Astrocyte (in vitro differentiated cells and primary cell): ENCODE measurements at regions not wholly inside any gene's neighbourhood (a gene's known extent, or its start where the extent isn't known, plus 50 kb on each side); places are given as distances from the start of the nearest gene placed in this dataset.
"Not testable (repeated sequence)": the region's sequence is repeated elsewhere in the genome, so short reads cannot be mapped to it uniquely, and the experiment has no call there.

Experiments
- DNase-seq: peaks from one replicate; pipeline ENCODE4 v3.0.0-alpha.2; 2010; ENCODE audit warnings: low read depth
- FAIRE-seq: peaks from 2 replicates; lab custom pipeline; 2011; peaks lifted over from hg19 to GRCh38; lab: Jason Lieb, UNC
- H2AFZ ChIP-seq: 2 replicates; pipeline ENCODE4 v1.6.0; 2012; ENCODE audit warnings: low read depth, low read length, inconsistent platforms
- H3K27ac ChIP-seq: 2 replicates; pipeline ENCODE4 v1.5.1; 2011; ENCODE audit warnings: low read depth, low read length, inconsistent platforms
- H3K27me3 ChIP-seq: 2 replicates; pipeline ENCODE4 v1.6.0; 2011; ENCODE audit warnings: low read length, inconsistent platforms; ENCODE audit not compliant: insufficient read depth
- H3K36me3 ChIP-seq: 2 replicates; pipeline ENCODE4 v1.5.1; 2011; ENCODE audit warnings: low read length, inconsistent platforms; ENCODE audit not compliant: insufficient read depth
- H3K4me1 ChIP-seq: 2 replicates; pipeline ENCODE4 v1.5.1; 2011; ENCODE audit warnings: low read length, inconsistent platforms; ENCODE audit not compliant: insufficient read depth
- H3K4me2 ChIP-seq: 2 replicates; pipeline ENCODE4 v1.6.0; 2012; ENCODE audit warnings: low read length, inconsistent platforms
- H3K4me3 ChIP-seq: 2 replicates; pipeline ENCODE4 v1.5.1; 2011; ENCODE audit warnings: low read depth, mild to moderate bottlenecking, low read length, inconsistent platforms; ENCODE audit not compliant: insufficient read depth
- H3K79me2 ChIP-seq: 2 replicates; pipeline ENCODE4 v1.6.0; 2012; ENCODE audit warnings: mild to moderate bottlenecking, low read length, inconsistent platforms; ENCODE audit not compliant: insufficient read depth
- H3K9ac ChIP-seq: 2 replicates; pipeline ENCODE4 v1.6.0; 2012; ENCODE audit warnings: mild to moderate bottlenecking, low read length, inconsistent platforms
- H3K9me3 ChIP-seq: 2 replicates; pipeline ENCODE4 v1.5.1; 2012; ENCODE audit warnings: low read depth, mild to moderate bottlenecking, low read length, inconsistent platforms; ENCODE audit not compliant: insufficient read depth
- H4K20me1 ChIP-seq: 2 replicates; pipeline ENCODE4 v1.6.0; 2012; ENCODE audit warnings: low read length, inconsistent platforms; ENCODE audit not compliant: insufficient read depth
- H3K27ac Mint-ChIP-seq: one replicate; pipeline ENCODE4 v1.8.0; 2021; ENCODE audit warnings: mild to moderate bottlenecking, mixed read lengths; ENCODE audit not compliant: unreplicated experiment
- H3K27me3 Mint-ChIP-seq: one replicate; pipeline ENCODE4 v1.8.0; 2021; ENCODE audit warnings: low read depth, mixed read lengths; ENCODE audit not compliant: unreplicated experiment
- H3K36me3 Mint-ChIP-seq: one replicate; pipeline ENCODE4 v1.8.0; 2021; ENCODE audit warnings: low read depth, mixed read lengths; ENCODE audit not compliant: unreplicated experiment
- H3K4me1 Mint-ChIP-seq: one replicate; pipeline ENCODE4 v1.8.0; 2021; ENCODE audit warnings: low read depth, mixed read lengths; ENCODE audit not compliant: unreplicated experiment
- H3K4me3 Mint-ChIP-seq: one replicate; pipeline ENCODE4 v1.8.0; 2021; ENCODE audit warnings: mild to moderate bottlenecking, moderate library complexity, mixed read lengths; ENCODE audit not compliant: unreplicated experiment
- H3K9me3 Mint-ChIP-seq: one replicate; pipeline ENCODE4 v1.8.0; 2021; ENCODE audit warnings: mild to moderate bottlenecking, mixed read lengths; ENCODE audit not compliant: unreplicated experiment
- EZH2 ChIP-seq: IDR thresholded peaks from 2 replicates; pipeline ENCODE4 v1.6.1; 2012; ENCODE audit warnings: mild to moderate bottlenecking, low read length, inconsistent platforms; ENCODE audit not compliant: insufficient read depth
- TF ChIP-seq, protein P1 (sequence below): IDR thresholded peaks from 2 replicates; pipeline ENCODE4 v1.5.1; 2011; ENCODE audit warnings: low read depth, mild to moderate bottlenecking, inconsistent platforms, low read length, moderate library complexity; ENCODE audit not compliant: insufficient read depth

DNA sequence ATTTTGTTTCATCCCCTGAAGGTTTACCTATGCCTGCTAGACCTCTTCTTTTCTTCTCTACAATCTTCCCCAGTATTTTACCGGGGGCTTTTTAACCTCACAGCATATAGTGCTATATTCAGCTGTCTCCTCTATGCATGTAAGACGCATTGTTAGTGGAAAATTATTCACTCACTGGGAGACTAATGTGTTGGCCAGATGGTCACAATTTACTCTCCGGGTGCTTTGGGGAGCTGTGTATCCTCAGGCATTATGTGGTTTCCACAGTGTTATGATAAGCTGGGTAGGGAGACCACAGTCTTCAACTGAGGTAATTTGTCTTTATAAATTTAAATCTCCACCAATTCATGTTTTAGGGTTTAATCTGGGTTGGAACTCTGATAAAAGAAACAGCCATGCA is 553.8 kb upstream of the PTCHD4 start:
- Mint-ChIP-seq H3K27ac (no peak overlapping the region), H3K9me3 (no peaks in the 10 kb centered on the region), H3K27me3 (no peaks in the 10 kb centered on the region), H3K36me3 (no peaks in the 10 kb centered on the region), H3K4me1 (peaks cover 2% of the 10 kb centered on the region), H3K4me3 (no peak overlapping the region)
- H3K4me2 ChIP-seq: no peak overlapping the region
- H3K27me3 ChIP-seq: no peaks in the 10 kb centered on the region
- H3K4me3 ChIP-seq: no peak overlapping the region
- no peak overlapping the region for H2AFZ ChIP-seq
- no peaks in the 10 kb centered on the region for H4K20me1 ChIP-seq
- H3K9me3 ChIP-seq: no peaks in the 10 kb centered on the region
- H3K4me1 ChIP-seq: no peaks in the 10 kb centered on the region
- no peak overlapping the region for H3K27ac ChIP-seq
- DNase-seq (peak; percentile 86), FAIRE-seq (no peak)
- H3K36me3 ChIP-seq: no peaks in the 10 kb centered on the region
- H3K9ac ChIP-seq: no peak overlapping the region
- no peaks in the 10 kb centered on the region for H3K79me2 ChIP-seq
- TF ChIP-seq, protein P1, sequence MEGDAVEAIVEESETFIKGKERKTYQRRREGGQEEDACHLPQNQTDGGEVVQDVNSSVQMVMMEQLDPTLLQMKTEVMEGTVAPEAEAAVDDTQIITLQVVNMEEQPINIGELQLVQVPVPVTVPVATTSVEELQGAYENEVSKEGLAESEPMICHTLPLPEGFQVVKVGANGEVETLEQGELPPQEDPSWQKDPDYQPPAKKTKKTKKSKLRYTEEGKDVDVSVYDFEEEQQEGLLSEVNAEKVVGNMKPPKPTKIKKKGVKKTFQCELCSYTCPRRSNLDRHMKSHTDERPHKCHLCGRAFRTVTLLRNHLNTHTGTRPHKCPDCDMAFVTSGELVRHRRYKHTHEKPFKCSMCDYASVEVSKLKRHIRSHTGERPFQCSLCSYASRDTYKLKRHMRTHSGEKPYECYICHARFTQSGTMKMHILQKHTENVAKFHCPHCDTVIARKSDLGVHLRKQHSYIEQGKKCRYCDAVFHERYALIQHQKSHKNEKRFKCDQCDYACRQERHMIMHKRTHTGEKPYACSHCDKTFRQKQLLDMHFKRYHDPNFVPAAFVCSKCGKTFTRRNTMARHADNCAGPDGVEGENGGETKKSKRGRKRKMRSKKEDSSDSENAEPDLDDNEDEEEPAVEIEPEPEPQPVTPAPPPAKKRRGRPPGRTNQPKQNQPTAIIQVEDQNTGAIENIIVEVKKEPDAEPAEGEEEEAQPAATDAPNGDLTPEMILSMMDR: no peak
- no peak for TF ChIP-seq EZH2

GRCh38 chr6:48658915-48659314 is 547.9 kb upstream of the PTCHD4 start:
- Histone ChIP-seq H3K4me2 (no peak overlapping the region), H2AFZ (no peak overlapping the region), H3K27ac (no peak overlapping the region), H3K4me3 (no peak overlapping the region), H3K9me3 (no peaks in the 10 kb centered on the region), H4K20me1 (no peaks in the 10 kb centered on the region), H3K4me1 (no peaks in the 10 kb centered on the region), H3K79me2 (no peaks in the 10 kb centered on the region), H3K9ac (no peak overlapping the region), H3K36me3 (no peaks in the 10 kb centered on the region), H3K27me3 (no peaks in the 10 kb centered on the region)
- FAIRE-seq (no peak), DNase-seq (no peak)
- H3K4me1 Mint-ChIP-seq: no peaks in the 10 kb centered on the region
- H3K27ac Mint-ChIP-seq: no peak overlapping the region
- H3K9me3 Mint-ChIP-seq: no peaks in the 10 kb centered on the region
- peaks cover 2% of the 10 kb centered on the region for H3K27me3 Mint-ChIP-seq
- no peak overlapping the region for H3K4me3 Mint-ChIP-seq
- no peaks in the 10 kb centered on the region for H3K36me3 Mint-ChIP-seq
- no peak for TF ChIP-seq EZH2
- TF ChIP-seq, protein P1: no peak

DNA sequence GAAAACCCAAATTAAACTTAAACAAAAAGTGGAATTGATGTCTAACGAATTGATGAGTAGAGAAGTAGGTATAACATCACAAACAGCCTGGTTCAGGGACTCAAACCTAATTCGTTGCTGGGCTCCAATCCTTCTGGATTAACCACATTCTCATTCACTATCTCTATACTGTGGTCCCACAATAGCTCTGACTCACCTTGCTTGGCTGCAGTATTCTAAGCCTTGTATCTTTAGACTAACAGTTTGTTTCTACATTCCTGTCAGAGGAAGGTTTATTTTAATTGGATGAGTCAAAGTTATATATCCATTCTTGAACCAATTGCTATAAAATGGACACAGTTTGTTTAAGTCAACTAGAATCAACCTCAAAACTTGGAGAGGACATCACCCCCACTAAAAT is 530.5 kb upstream of the PTCHD4 start:
- TF ChIP-seq, protein P1: no peak
- no peak for TF ChIP-seq EZH2
- no peaks in the 10 kb centered on the region for H3K79me2 ChIP-seq
- H3K27ac ChIP-seq: no peak overlapping the region
- DNase-seq: peak; percentile 91
- no peak overlapping the region for H3K4me3 Mint-ChIP-seq
- no peaks in the 10 kb centered on the region for H3K4me1 ChIP-seq
- H3K27me3 ChIP-seq: no peaks in the 10 kb centered on the region
- FAIRE-seq: no peak
- H3K4me3 ChIP-seq: no peak overlapping the region
- H3K27ac Mint-ChIP-seq: no peak overlapping the region
- no peak overlapping the region for H3K4me2 ChIP-seq
- no peak overlapping the region for H3K9ac ChIP-seq
- H3K9me3 Mint-ChIP-seq: peaks cover 4% of the 10 kb centered on the region
- no peak overlapping the region for H2AFZ ChIP-seq
- no peaks in the 10 kb centered on the region for H4K20me1 ChIP-seq
- no peaks in the 10 kb centered on the region for H3K36me3 Mint-ChIP-seq
- no peaks in the 10 kb centered on the region for H3K27me3 Mint-ChIP-seq
- peaks cover 4% of the 10 kb centered on the region for H3K9me3 ChIP-seq
- H3K4me1 Mint-ChIP-seq: peaks cover 8% of the 10 kb centered on the region
- no peaks in the 10 kb centered on the region for H3K36me3 ChIP-seq

- FAIRE-seq, H3K4me1 Mint-ChIP-seq: not testable (repeated sequence)
Measured at GRCh38 chr6:48638796-48639195, 527.8 kb upstream of the PTCHD4 start.

More at GRCh38 chr6:48638796-48639195, 527.8 kb upstream of the PTCHD4 start:
- not testable (repeated sequence) for H3K27ac ChIP-seq, H3K9me3 ChIP-seq, H3K36me3 Mint-ChIP-seq, H3K9me3 Mint-ChIP-seq, H3K36me3 ChIP-seq, H3K27ac Mint-ChIP-seq, H3K79me2 ChIP-seq, H3K4me3 Mint-ChIP-seq, H2AFZ ChIP-seq, H4K20me1 ChIP-seq, H3K9ac ChIP-seq, H3K4me3 ChIP-seq, H3K27me3 Mint-ChIP-seq, H3K4me1 ChIP-seq, H3K27me3 ChIP-seq
- peak overlapping the region; percentile 28 for H3K4me2 ChIP-seq
- peak; percentile 77 for DNase-seq
